ENCODE measurements at regions not wholly inside any gene's neighbourhood (a gene's known extent, or its start where the extent isn't known, plus 50 kb on each side); places are given as distances from the start of the nearest gene placed in this dataset.

DNA sequence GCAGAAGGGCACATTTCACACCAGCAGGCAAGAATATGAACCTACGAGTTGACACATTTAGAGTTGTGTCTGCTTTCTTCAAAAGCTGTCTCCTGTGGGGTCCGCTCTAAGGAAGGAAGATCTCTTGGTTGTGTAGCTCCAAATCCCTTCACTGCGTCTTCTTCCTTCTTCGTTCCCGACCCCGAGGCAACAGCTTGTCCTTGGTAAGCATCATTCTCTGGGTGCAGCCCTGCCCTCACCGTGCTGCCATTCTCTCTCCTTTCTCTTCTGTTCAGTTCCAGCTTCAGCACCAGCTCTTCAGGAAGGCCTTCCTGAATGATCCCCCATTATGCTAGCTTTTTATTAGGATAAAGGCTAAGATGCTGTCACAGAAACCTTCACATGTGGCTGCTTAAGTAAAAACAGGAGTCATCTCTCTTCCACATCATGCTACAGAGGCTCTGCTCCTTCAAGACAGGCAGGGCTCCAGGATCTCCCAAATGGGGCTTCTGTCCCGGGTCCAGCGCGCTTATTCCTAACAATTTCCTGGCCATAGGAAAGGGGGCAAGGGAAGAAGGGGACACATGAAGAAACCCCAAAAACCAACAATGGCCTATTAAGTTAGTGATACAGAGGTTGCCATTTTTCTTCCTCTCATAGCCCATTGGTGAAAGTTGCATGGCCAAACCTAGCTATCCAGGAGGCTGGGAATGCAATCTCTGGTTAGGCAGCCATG lies 52.2 kb upstream of the SHH start:
- TF ChIP-seq YY1 (IDR thresholded peaks at IDR 0.05; ENCODE audit: insufficient read depth, insufficient read length) (no peak), ZNF274 (IDR thresholded peaks at IDR 0.05; ENCODE audit: low read depth, low read length) (no peak)
